HCT116 (cell line): ENCODE measurements at regions not wholly inside any gene's neighbourhood (a gene's known extent, or its start where the extent isn't known, plus 50 kb on each side); places are given as distances from the start of the nearest gene placed in this dataset.

ENCODE experiments used
- ATAC-seq: fragments of 200-7000 bp; cut with Tn5 transposase; 2 replicates; pipeline ENCODE4 v1.9.1; 2020; ENCODE audit warnings: mild to moderate bottlenecking, moderate library complexity
- BruUV-seq: library from RNA; stranded (reverse); fragments of 400-500 nt; replicated peaks from 2 replicates; lab custom pipeline; 2021; lab: Mats Ljungman, UMichigan
- CTCF ChIA-PET: fragments of 300-600 bp; sonication (Branson Sonifier 250); formaldehyde crosslinking; loops from one replicate; lab custom pipeline; 2021; ENCODE audit warnings: antibody characterized with exemption; lab: Charles Lee
- POLR2A ChIA-PET: fragments of 300-600, 350-600 bp; sonication (Branson Sonifier 250); formaldehyde crosslinking; loops from one replicate; lab custom pipeline; 2021; ENCODE audit warnings: antibody characterized with exemption; lab: Charles Lee
- RAD21 ChIA-PET, 2 experiments: fragments of 300-600 bp; sonication (Branson Sonifier 250); formaldehyde crosslinking; loops; one replicate each; lab custom pipeline; 2023; ENCODE audit warnings: low total read pairs in 2 of 2; ENCODE audit not compliant: uncharacterized antibody in 2 of 2, unreplicated experiment in 2 of 2, low non-redundant PET in 1 of 2; lab: Charles Lee
- DNase-seq: peaks from one replicate; pipeline ENCODE4 v3.0.0-alpha.2; 2010; ENCODE audit warnings: low read depth, low spot score
- H2AFZ ChIP-seq: fragments of 200-600 bp; shearing (Covaris generic), sonication (generic); 2 replicates; pipeline ENCODE4 v1.6.1; 2017; ENCODE audit warnings: low read depth, mixed run types, mixed read lengths, antibody characterized with exemption, low read length; ENCODE audit not compliant: poor library complexity, severe bottlenecking
- H3K27ac ChIP-seq: 2 replicates; pipeline ENCODE4 v1.5.1; 2012; ENCODE audit warnings: low read depth, low read length
- H3K27me3 ChIP-seq: fragments of 200-600 bp; sonication (generic); 2 replicates; pipeline ENCODE4 v1.6.1; 2016; ENCODE audit warnings: mixed run types, low read length, mixed read lengths; ENCODE audit not compliant: insufficient read depth
- H3K36me3 ChIP-seq, 2 experiments: fragments of 200-500 bp in 1 of 2; fragments of 200-600 bp in 1 of 2; sonication (Bioruptor generic) in 1 of 2; sonication (generic) in 1 of 2; 2 replicates each; pipeline versions ENCODE4 v1.5.1 to v1.6.1; 2014 to 2016; ENCODE audit warnings: low read length in 2 of 2, inconsistent platforms in 1 of 2, mixed read lengths in 1 of 2, mixed run types in 1 of 2; ENCODE audit not compliant: insufficient read depth in 2 of 2, control insufficient read depth in 1 of 2
- H3K4me1 ChIP-seq, 2 experiments: fragments of 200-600 bp in 1 of 2; sonication (generic) in 1 of 2; 2 replicates each; pipeline versions ENCODE4 v1.5.1 to v1.6.1; 2012 to 2017; ENCODE audit warnings: low read length in 2 of 2, inconsistent platforms in 1 of 2, mild to moderate bottlenecking in 1 of 2, mixed read lengths in 1 of 2, mixed run types in 1 of 2, moderate library complexity in 1 of 2; ENCODE audit not compliant: insufficient read depth in 2 of 2, control insufficient read depth in 1 of 2
- H3K4me2 ChIP-seq: fragments of 200-600 bp; sonication (generic); 2 replicates; pipeline ENCODE4 v1.6.1; 2017; ENCODE audit warnings: mixed run types, low read length, mixed read lengths
- H3K4me3 ChIP-seq, 2 experiments: fragments of 200-600 bp in 1 of 2; sonication (generic) in 1 of 2; replicated peaks in 1 of 2; 2 replicates each; pipeline ENCODE4 v1.5.1; 2011 to 2016; ENCODE audit warnings: low read length in 2 of 2, control low read depth in 1 of 2, low read depth in 1 of 2, mild to moderate bottlenecking in 1 of 2, mixed read lengths in 1 of 2, mixed run types in 1 of 2
- H3K79me2 ChIP-seq: fragments of 200-600 bp; sonication (generic); 2 replicates; pipeline ENCODE4 v1.6.1; 2017; ENCODE audit warnings: mild to moderate bottlenecking, mixed run types, low read length, moderate library complexity, mixed read lengths; ENCODE audit not compliant: insufficient read depth
- H3K9ac ChIP-seq: fragments of 200-600 bp; sonication (generic); 2 replicates; pipeline ENCODE4 v1.6.1; 2016; ENCODE audit warnings: low read length, mixed read lengths
- H3K9me2 ChIP-seq: fragments of 200-600 bp; sonication (generic), shearing (Covaris generic); 2 replicates; pipeline ENCODE4 v1.6.1; 2017; ENCODE audit warnings: mixed run types, mild to moderate bottlenecking, moderate library complexity; ENCODE audit not compliant: insufficient read depth
- H3K9me3 ChIP-seq, 2 experiments: fragments of 200-500 bp in 1 of 2; fragments of 200-600 bp in 1 of 2; sonication (Bioruptor generic) in 1 of 2; sonication (generic) in 1 of 2; 2 replicates each; pipeline ENCODE4 v1.6.1; 2014 to 2017; ENCODE audit warnings: low read length in 2 of 2, mixed read lengths in 2 of 2, inconsistent platforms in 1 of 2, low read depth in 1 of 2, mild to moderate bottlenecking in 1 of 2, mixed run types in 1 of 2, moderate library complexity in 1 of 2; ENCODE audit not compliant: control insufficient read depth in 1 of 2, insufficient read depth in 1 of 2
- H4K20me1 ChIP-seq: fragments of 200-600 bp; sonication (generic), shearing (Covaris generic); 2 replicates; pipeline ENCODE4 v1.6.1; 2017; ENCODE audit warnings: mixed run types, mild to moderate bottlenecking, moderate library complexity; ENCODE audit not compliant: insufficient read depth
- CBX3 ChIP-seq: IDR thresholded peaks from 2 replicates; pipeline ENCODE4 v1.6.1; 2012; ENCODE audit warnings: low read depth
- CTCF ChIP-seq, 3 experiments: fragments of 200-600 bp in 1 of 3; sonication (generic) in 1 of 3; IDR thresholded peaks in 2 of 3; conservative IDR thresholded peaks in 1 of 3; 2 replicates each; pipeline ENCODE4 v1.5.1; 2012 to 2017; ENCODE audit warnings: low read depth in 2 of 3, low read length in 2 of 3, antibody characterized with exemption in 1 of 3, borderline replicate concordance in 1 of 3, control low read depth in 1 of 3, mild to moderate bottlenecking in 1 of 3, mixed read lengths in 1 of 3, mixed run types in 1 of 3, moderate library complexity in 1 of 3; ENCODE audit not compliant: insufficient read depth in 1 of 3
- EZH2 ChIP-seq: fragments of 200-600 bp; sonication (generic); IDR thresholded peaks from 2 replicates; pipeline ENCODE4 v1.6.1; 2017; ENCODE audit warnings: antibody characterized with exemption, mixed run types
- EZH2phosphoT487 ChIP-seq: fragments of 200-600 bp; IDR thresholded peaks from 2 replicates; pipeline ENCODE4 v1.6.1; 2018; ENCODE audit warnings: antibody characterized with exemption, borderline replicate concordance
- JUND ChIP-seq: IDR thresholded peaks from 2 replicates; pipeline ENCODE4 v1.6.1; 2012
- POLR2AphosphoS5 ChIP-seq: IDR thresholded peaks from 2 replicates; pipeline ENCODE4 v1.6.1; 2011; ENCODE audit warnings: mild to moderate bottlenecking, low read depth, low read length, moderate library complexity
- RAD21 ChIP-seq: IDR thresholded peaks from 2 replicates; pipeline ENCODE4 v1.6.1; 2012; ENCODE audit warnings: low read depth, mild to moderate bottlenecking
- SIN3A ChIP-seq: IDR thresholded peaks from 2 replicates; pipeline ENCODE4 v1.6.1; 2012; ENCODE audit warnings: low read depth
- SP1 ChIP-seq: IDR thresholded peaks from 2 replicates; pipeline ENCODE4 v1.6.1; 2012; ENCODE audit warnings: low read depth
- TCF7L2 ChIP-seq: IDR thresholded peaks from 2 replicates; pipeline ENCODE4 v1.7.0; 2011; ENCODE audit warnings: borderline replicate concordance, inconsistent platforms; ENCODE audit not compliant: insufficient read depth, insufficient read length; ENCODE audit errors: extremely low read depth
- intact Hi-C: fragments of 100-400 bp; cut with micrococcal nuclease; formaldehyde crosslinking; loops from 2 replicates; pipeline ENCODE4 v1.10.0; 2022

GRCh38 chr18:55658598-55658997, 70.6 kb upstream of the TCF4 start:
- Histone ChIP-seq H3K9ac (no peak overlapping the region), H2AFZ (no peak overlapping the region), H3K4me2 (no peak overlapping the region), H3K36me3 (no peaks in the 10 kb centered on the region), H3K9me2 (no peaks in the 10 kb centered on the region), H4K20me1 (no peaks in the 10 kb centered on the region), H3K4me3 (no peak overlapping the region), H3K9me3 (peaks cover 8 to 28% of the 10 kb centered on the region in 2 experiments; a peak in 2 of 4 replicates), H3K4me1 (no peaks in the 10 kb centered on the region), H3K27ac (no peak overlapping the region), H3K79me2 (no peaks in the 10 kb centered on the region), H3K27me3 (no peaks in the 10 kb centered on the region)
- intact Hi-C loops, result no loop called here
- POLR2A ChIA-PET, result no interaction called here
- no peak for DNase-seq
- BruUV-seq, result no TSS peak
- CTCF ChIA-PET, result no interaction called here
- RAD21 ChIA-PET, result no interaction called here
- no peak for TF ChIP-seq POLR2AphosphoS5
- TF ChIP-seq SP1, result no peak
- TF ChIP-seq EZH2, result no peak
- TF ChIP-seq RAD21, result no peak
- TF ChIP-seq CTCF (IDR thresholded peaks at IDR 0.05 in 2 of 3, conservative IDR thresholded peaks at IDR 0.05 in 1 of 3; ENCODE audit: borderline replicate concordance in 1 of 3, insufficient read depth in 1 of 3, low read depth in 2 of 3, low read length in 2 of 3), result no peak
- TF ChIP-seq SIN3A, result no peak
- TF ChIP-seq TCF7L2, result no peak
- no peak for TF ChIP-seq EZH2phosphoT487
- no peak for TF ChIP-seq JUND
- TF ChIP-seq CBX3, result no peak
- no peak for ATAC-seq
